ENCODE measurements at regions not wholly inside any gene's neighbourhood (a gene's known extent, or its start where the extent isn't known, plus 50 kb on each side); places are given as distances from the start of the nearest gene placed in this dataset.

GRCh38 chr20:24169256-24169655 lies 180.7 kb upstream of the GGTLC1 start:
- Histone ChIP-seq H3K4me1 (peaks cover 0 to 4% (median 0%) of the 10 kb centered on the region in 4 donors), H3K9me3 (peaks cover 0 to 3% (median 0%) of the 10 kb centered on the region in 3 donors), H3K36me3 (no peaks in the 10 kb centered on the region), H3K27me3 (no peaks in the 10 kb centered on the region), H3K4me3 (no peak overlapping the region), H3K27ac (no peak overlapping the region)
- DNase-seq, result no peak
- intact Hi-C loops (cut with DNase I; ENCODE audit: low total_unique reads), result loop anchor here (10.0 kb wide), 1 partner anchor 636 kb away; no protein-coding TSS in a partner anchor
- no peak for TF ChIP-seq CTCF (IDR thresholded peaks at IDR 0.05)

- Histone ChIP-seq H3K4me3 (no peak overlapping the region), H3K4me1 (peaks cover 0 to 4% (median 0%) of the 10 kb centered on the region in 4 donors), H3K36me3 (no peaks in the 10 kb centered on the region), H3K9me3 (no peaks in the 10 kb centered on the region), H3K27ac (no peak overlapping the region), H3K27me3 (no peaks in the 10 kb centered on the region)
- DNase-seq, result no peak
- intact Hi-C loops (cut with DNase I; ENCODE audit: low total_unique reads), result loop anchor here (10.0 kb wide), 1 partner anchor 638 kb away; no protein-coding TSS in a partner anchor
- TF ChIP-seq CTCF (IDR thresholded peaks at IDR 0.05), result no peak
Observed at GRCh38 chr20:24166412-24166811, 177.8 kb upstream of the GGTLC1 start.

GRCh38 chr20:24166123-24166381 lies 177.5 kb upstream of the GGTLC1 start:
- TF ChIP-seq CTCF (IDR thresholded peaks at IDR 0.05), result no peak
- H3K9me3 ChIP-seq, result no peaks in the 10 kb centered on the region
- H3K27me3 ChIP-seq, result no peaks in the 10 kb centered on the region
- no peak overlapping the region for H3K4me3 ChIP-seq
- no peak for DNase-seq
- intact Hi-C loops (cut with DNase I; ENCODE audit: low total_unique reads), result loop anchor here (10.0 kb wide), 1 partner anchor 639 kb away; no protein-coding TSS in a partner anchor
- peaks cover 0 to 4% (median 0%) of the 10 kb centered on the region in 4 donors for H3K4me1 ChIP-seq
- H3K27ac ChIP-seq, result no peak overlapping the region
- no peaks in the 10 kb centered on the region for H3K36me3 ChIP-seq

GRCh38 chr20:24165301-24166122 lies 176.9 kb upstream of the GGTLC1 start:
- H3K36me3 ChIP-seq, result no peaks in the 10 kb centered on the region
- H3K9me3 ChIP-seq, result no peaks in the 10 kb centered on the region
- H3K4me3 ChIP-seq, result no peak overlapping the region
- intact Hi-C loops (cut with DNase I; ENCODE audit: low total_unique reads), result loop anchor here (10.0 kb wide), 1 partner anchor 639 kb away; no protein-coding TSS in a partner anchor
- no peak for TF ChIP-seq CTCF (IDR thresholded peaks at IDR 0.05)
- peaks cover 0 to 4% (median 0%) of the 10 kb centered on the region in 4 donors for H3K4me1 ChIP-seq
- no peak for DNase-seq
- no peak overlapping the region for H3K27ac ChIP-seq
- no peaks in the 10 kb centered on the region for H3K27me3 ChIP-seq

- Histone ChIP-seq H3K9me3 (no peaks in the 10 kb centered on the region), H3K4me1 (peaks cover 0 to 4% (median 0%) of the 10 kb centered on the region in 4 donors), H3K36me3 (no peaks in the 10 kb centered on the region), H3K27ac (no peak overlapping the region), H3K27me3 (peaks cover 0 to under 1% of the 10 kb centered on the region in 2 donors), H3K4me3 (no peak overlapping the region)
- intact Hi-C loops (cut with DNase I; ENCODE audit: low total_unique reads), result loop anchor here (5.0 to 10.0 kb wide), 2 partner anchors 640 to 748 kb away; no protein-coding TSS in a partner anchor
- DNase-seq, result no peak
- TF ChIP-seq CTCF (IDR thresholded peaks at IDR 0.05), result no peak
Observed at GRCh38 chr20:24164360-24164759, 175.8 kb upstream of the GGTLC1 start.
